HAP-1 (cell line): ENCODE measurements at regions not wholly inside any gene's neighbourhood (a gene's known extent, or its start where the extent isn't known, plus 50 kb on each side); places are given as distances from the start of the nearest gene placed in this dataset.
A peak's percentile ranks its signal among the peaks of the same experiment; 100 is the strongest.
"Not testable (repeated sequence)": the region's sequence is repeated elsewhere in the genome, so short reads cannot be mapped to it uniquely, and the experiment has no call there.

Source experiments
- DNase-seq, 2 experiments: peaks; one replicate each; pipeline ENCODE4 v3.0.0-alpha.2; 2016 to 2020; ENCODE audit warnings: low spot score in 2 of 2
- H3K27me3 ChIP-seq: fragments of 250-450 bp; sonication (Bioruptor Pico); 2 replicates; pipeline ENCODE4 v1.5.1; 2020; ENCODE audit warnings: low read depth, mild to moderate bottlenecking, moderate library complexity
- H3K36me3 ChIP-seq: fragments of 250-450 bp; sonication (Bioruptor Pico); replicated peaks from 2 replicates; pipeline ENCODE4 v1.5.1; 2020; ENCODE audit warnings: mild to moderate bottlenecking
- H3K4me1 ChIP-seq: fragments of 250-450 bp; sonication (Bioruptor Pico); 2 replicates; pipeline ENCODE4 v1.5.1; 2020; ENCODE audit warnings: mild to moderate bottlenecking
- H3K4me3 ChIP-seq: fragments of 250-450 bp; sonication (Bioruptor Pico); 2 replicates; pipeline ENCODE4 v1.5.1; 2020; ENCODE audit warnings: mild to moderate bottlenecking, moderate library complexity
- H3K9me3 ChIP-seq: fragments of 250-450 bp; sonication (Bioruptor Pico); 2 replicates; pipeline ENCODE4 v1.5.1; 2020; ENCODE audit warnings: mild to moderate bottlenecking, moderate library complexity
- in situ Hi-C: fragments of 300-500 bp; cut with MboI; formaldehyde crosslinking; loops from 3 replicates; pipeline ENCODE4 v1.14.3; 2020; ENCODE audit warnings: low sequenced_read_pairs, inconsistent platforms, mixed read lengths

GRCh38 chr5:71230839-71231505, 163.5 kb upstream of the GTF2H2 start:
- H3K4me3 ChIP-seq, H3K27me3 ChIP-seq, H3K36me3 ChIP-seq, H3K4me1 ChIP-seq, H3K9me3 ChIP-seq, in situ Hi-C loops: not testable (repeated sequence)
- peak in 1 of 2 experiments; percentile 7 for DNase-seq
